GM18868 (cell line): ENCODE measurements at regions not wholly inside any gene's neighbourhood (a gene's known extent, or its start where the extent isn't known, plus 50 kb on each side); places are given as distances from the start of the nearest gene placed in this dataset.

Experiments used
- ATAC-seq: cut with Tn5 transposase; IDR thresholded peaks from one replicate; pipeline ENCODE4 v1.9.1; 2021; ENCODE audit warnings: mild to moderate bottlenecking, moderate library complexity; ENCODE audit not compliant: unreplicated experiment

DNA sequence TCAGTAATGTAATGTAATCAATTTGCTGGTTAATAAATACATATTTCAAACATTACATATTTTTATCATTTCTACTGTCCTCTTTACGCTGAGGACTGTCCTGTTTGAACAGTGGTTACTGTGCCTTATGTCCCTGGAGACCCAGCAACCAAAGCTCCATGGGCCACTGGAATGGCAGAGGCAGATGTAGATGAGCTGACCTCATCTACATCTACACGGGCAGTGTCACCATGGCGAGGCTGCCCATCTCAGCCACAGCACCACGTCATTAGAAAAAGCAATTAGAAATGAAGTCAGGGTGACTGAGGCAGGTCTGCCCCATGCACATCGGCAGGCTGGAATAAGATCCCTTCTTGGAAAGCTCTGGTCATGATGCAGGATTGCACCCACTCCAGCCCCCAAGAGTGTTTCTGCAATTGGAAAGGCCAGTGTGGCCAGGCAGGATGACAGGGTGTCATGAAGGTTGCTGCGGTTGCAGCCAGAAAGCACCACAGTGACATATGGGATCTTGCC is 237.5 kb downstream of the NDUFA10 start:
- no peak for ATAC-seq

DNA sequence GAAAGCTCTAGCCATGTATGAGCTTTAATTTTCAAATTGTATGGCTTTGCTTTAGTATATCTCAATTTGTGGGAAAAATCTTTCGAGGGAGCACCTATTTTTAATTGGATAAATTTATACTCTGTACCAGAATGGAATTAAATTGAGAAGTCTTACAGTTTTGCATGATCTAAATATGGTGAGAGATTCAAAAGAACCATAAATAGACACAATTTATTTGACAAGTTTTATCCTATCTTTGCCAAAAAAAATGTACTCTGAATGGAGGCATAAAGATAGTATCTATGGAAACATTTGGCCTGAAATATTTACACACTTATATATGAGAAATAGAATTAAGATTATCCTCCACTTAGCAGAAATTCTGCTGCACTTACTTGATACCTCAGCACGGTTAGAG is 238.4 kb downstream of the NDUFA10 start:
- ATAC-seq = no peak

DNA sequence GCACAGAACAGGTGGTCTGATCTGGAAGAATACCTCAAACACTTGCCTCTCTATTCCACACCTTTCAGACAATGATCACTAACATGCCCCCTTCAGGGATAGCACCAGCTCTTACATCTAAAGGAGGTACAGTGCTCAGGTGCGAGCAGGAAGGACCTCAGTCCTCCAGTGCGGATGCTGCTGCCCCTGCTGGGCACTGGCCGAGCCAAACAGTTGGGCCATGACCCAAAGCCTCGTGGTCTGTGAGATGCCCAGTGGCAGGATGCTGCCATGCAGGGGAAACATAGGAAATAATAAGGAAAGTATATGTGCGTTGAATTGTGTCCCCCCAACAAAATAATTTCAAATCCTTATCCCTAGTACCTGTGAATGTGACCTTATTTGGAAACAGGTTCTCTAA is 243.7 kb downstream of the NDUFA10 start:
- ATAC-seq = no peak

DNA sequence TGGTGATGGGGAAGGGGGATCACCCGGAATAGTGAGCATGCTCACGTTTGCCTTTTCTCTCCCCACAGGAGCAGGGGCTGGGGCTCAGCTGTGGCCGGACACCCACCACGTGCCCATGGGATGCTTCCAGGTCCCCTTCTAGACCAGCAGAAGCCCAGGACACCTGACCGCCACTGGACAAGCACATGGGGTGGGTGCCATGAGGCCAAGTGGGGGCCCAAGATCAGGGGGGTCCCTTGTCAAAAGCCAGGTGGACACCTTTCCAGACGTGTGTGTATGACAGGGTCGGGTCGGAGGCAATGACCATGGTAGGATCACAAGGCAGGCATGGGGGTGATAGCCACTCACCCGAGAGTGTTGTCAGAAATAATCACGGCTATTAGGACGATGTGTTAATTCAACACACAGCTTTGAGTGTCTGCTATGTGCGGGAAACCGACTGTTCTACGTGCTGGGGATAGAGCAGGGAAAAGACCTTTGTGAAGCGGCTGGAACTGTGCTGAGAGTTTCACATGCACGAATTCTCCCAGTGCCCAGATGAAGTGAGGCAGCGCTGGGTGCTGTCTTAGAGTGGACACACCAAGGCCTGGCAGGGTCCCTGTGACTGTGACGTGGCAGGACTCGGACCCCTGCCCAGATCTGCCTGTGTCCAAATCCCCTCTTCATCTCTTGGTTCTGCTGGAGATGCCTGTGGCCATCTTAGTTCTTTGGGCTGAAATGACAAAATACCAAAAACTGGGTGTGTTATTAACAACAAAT is 244.7 kb downstream of the NDUFA10 start:
- ATAC-seq = no peak

DNA sequence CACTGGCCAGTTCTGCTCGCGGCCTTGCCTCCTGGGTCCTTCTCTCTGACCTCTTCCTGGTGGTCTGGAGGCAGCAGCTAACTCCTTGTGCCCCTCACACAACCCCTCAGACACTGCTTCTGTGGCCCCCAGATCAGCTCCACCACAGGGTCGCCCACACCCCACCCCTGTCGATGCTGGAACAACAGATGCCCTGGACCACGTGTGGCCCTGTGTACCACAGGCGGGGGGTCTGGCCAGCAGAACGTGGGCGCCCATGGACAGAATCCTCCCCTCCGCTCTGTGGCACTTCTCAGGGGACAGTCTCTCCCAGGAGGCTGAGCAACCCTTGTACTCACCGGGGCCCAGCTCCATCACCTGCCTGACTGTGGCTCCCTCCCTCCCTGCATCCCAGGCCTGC is 245.6 kb downstream of the NDUFA10 start:
- no peak for ATAC-seq

DNA sequence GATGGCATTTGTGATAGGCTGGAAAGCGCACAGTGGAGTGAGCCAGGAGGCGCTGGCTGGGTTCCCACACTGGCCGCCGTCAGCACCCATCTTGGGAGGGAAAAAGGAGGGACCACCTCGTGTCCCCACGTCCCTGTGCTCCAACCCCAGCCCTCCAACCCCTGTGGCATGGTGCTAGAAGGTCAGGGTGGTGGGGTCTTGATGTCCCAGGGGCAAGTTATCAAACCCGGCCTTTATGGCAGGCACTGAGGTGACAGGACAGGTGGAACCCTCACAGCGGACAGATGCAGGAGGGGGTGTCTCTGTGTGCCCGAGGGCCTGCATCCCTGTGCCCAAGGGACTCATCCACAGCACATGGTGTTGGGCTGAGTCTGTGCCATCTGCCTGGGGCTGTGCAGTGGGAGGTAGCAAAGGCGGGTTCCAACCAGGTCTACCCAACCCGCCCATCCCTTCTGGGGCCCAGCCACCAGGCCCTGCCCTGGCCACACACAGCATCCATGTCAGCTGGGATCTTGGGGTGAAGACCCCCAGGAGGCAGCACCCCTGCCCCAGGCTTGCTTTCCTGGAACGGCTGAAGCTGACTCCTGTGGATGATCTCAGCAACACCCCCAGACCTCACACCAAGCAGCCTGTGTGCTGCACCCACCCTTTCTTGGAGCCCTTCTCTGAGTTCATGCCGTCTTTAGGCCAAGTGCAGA is 246.1 kb downstream of the NDUFA10 start:
- ATAC-seq = no peak

DNA sequence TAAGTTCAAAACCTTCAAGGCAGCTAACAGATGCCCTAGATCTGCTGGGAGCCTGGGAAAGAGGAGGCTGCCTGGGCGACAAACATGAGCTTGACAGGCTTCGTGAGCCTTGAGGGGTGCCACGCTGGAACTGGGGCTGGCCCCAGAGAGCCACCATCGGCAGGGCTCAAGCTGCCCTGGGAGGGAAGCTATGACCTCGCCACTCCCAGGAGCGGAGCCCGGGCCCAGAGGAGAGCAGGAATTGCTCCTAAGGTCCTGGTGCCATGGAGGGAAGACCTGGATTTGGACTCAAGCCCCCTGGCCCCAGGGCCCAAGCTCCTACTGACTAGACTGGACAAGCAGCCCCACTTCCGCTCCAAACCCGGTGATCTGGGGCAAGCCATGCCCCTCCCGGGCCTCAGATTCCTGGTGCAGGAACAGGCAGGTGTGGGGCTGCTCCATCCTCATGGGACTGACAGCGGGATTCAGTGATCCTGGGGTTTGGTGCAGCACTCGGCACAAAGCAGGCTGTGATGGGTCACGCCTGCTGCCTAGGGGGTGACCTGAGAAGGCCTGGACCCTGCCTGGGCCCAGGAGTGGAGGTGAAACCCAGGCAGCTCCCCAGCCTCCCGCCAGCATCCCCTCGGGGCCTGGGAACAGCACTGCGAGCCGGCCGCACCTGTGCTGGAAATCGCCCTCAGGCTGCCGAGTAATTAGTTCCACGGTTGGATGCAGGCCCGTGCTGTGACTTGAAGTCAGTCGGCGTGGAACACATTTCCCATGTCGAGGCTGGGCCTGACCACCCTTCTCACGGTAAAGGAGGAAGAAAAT is 246.9 kb downstream of the NDUFA10 start:
- no peak for ATAC-seq

DNA sequence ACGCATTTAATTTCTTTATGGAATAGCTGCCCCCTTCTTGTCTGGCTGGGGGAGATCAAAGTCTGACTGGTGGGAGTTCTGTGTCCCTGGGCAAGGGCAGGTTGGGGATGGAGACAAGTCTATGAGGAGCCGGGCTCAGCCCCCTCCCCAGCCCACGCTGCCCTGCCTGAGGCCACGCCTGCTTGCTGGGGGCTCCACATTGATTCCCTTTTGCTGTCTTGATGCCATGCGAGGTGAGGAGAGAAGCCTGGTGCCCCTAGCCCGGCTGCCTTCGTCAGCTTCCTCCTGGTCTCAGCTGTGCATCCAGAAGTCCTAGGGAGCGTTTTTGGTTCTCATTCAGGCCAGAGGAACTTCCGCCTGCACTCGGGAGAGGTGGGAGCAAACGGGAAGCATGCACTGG is 247.9 kb downstream of the NDUFA10 start:
- ATAC-seq = no peak

DNA sequence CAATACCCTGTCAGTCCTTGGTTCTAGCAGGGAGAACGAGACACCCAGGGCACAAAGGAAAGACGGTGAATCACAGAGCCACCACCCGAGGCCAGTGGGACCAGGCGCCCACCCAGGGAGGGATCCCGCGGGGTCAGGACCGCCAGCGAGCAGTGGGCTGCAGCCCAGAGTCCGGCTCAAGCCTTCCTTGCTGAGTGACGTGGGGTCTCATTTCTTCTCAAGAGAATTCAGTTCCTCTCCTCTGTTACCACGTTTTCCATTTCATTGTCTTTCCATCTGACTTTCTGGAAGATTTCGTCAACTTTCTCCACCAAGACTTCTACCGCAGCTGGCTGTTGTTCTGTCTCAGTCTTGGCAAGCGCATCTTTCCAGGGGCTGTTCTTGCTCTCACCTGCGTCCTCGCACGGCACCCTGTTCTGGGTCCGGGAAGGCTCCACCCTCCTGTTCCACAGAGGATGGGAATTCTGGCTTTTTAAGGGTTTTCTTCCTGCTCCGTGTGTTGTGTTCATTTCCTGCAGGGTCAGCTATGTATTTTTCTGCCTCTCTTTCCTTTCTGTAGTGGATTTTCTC is 248.6 kb downstream of the NDUFA10 start:
- ATAC-seq = no peak

DNA sequence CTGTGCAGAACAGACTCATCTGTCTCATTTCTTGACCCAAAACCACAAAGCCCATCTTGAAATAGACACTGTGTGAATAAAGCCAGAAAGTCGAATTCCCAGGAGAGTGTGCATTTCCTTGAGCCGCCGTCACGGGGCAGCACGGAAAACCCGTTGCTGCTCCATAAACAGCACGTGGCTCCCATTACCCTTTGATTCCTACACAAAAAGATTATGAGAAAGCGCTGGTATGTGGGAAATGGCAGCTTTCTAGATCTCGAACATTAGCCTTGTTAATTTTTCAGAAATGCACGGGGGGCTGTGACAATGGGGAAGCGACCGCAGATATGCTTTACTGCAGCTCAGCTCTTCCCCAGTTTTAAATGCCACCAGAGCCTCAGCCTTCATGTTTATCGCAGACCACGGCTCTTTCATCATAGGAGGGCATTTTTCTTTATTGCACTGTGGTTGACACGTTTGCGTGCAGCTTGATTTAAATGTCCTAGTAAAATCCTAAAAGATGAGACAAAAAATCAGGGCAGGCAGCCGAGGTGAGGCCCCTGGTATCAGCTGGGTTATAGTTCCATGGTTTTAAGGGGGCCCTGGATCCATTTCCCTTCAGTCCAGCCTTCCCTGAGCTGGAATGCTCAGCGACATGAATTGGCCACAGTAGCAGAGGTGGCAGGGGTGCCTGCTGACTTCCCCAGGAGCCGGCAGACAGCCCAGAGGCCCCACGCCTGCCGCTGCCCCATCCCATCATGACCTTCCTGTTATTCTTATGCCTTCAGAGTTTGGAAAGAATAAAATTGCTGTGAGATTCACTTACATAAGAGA is 249.3 kb downstream of the NDUFA10 start:
- ATAC-seq = no peak

DNA sequence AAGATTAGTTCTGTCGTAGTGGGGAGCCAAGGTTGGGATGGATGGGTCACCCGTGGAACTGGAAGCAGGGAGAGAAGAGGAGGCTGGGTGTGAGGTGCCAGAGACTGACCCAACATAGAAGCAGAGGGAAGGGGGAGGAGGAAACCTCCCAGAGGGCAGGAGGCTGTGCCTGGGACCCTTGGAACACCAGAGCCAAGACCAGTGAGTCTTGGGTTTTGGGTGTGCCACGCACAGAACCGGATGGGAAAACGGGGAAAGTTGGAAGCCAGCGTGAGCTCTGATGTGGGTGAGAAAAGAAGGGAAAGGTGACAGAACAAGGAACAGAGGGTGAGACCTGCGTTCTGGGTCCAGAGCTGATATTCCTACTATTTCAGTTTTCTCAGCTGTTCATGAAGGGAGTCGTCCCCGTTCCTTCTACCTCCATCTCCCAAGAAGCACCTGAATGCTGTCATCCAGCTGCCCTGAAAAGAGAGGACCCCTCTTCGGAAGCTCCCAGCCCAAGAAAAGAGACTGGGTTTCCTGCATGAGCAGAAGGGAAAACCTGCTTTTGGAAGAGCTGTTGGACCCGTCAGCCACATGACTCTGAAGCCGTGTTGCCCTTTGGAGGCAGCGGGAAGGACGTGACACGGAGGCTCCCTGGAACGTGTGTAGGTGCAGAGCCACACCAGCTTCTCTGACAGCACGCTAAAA is 250.1 kb downstream of the NDUFA10 start:
- no peak for ATAC-seq

DNA sequence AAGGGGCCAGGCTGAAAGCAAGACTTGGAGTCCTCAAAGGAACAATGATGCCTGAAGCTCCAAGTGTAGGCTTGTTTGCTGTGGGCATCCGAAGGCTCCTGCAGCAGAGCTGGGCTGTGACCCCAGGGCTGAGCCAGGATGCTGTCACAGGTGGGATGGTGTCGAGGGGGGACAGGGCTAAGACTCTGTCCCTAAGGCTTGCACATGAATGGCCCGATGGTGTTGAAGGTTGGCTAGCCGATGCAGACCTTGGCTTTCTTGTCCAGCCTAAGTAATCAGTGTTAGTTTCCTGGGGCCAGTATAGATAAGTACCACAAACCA is 251.0 kb downstream of the NDUFA10 start:
- ATAC-seq = no peak

DNA sequence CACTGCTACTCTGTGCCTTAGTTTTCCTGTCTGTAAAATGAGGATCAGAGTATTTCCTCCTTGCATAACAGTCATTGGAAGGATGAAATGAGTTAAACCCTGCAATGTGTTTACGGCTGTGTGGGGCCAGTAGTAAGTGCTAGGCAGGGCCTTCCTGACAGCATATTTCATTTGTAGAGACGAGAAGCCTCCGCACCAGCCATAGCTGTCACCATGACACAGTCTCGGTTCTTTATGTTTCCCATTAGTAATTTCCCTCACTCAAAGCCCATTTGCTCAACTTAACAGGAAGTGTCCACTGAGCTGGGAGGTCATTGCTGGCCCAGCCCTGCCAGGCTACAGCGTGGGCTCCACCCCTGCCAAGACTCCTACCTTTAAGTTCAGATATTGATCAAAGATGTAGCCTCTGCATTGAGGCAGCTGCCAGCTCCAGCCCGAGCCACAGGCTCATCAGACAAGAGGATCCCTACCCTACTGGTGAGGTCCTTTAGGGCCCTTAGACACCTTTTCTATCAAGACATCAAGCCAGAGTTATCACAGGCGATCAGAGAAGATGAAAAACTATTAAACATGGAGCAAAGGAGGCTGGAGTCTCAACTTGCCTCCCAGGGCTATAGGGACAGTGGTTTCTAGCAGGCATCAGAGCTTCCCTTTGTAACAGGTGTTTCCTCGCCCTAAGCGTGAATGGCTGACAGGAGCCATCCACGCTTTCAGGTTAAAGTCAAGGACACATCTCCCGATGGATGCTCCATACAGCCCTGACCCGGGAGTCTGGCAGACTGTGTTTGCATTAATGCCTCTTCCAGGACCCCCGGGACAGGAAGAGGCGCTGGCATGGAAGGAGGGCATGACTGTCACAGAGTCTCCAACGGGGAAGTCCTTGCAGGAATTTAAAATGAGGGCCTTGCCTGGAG is 251.7 kb downstream of the NDUFA10 start:
- ATAC-seq = no peak

DNA sequence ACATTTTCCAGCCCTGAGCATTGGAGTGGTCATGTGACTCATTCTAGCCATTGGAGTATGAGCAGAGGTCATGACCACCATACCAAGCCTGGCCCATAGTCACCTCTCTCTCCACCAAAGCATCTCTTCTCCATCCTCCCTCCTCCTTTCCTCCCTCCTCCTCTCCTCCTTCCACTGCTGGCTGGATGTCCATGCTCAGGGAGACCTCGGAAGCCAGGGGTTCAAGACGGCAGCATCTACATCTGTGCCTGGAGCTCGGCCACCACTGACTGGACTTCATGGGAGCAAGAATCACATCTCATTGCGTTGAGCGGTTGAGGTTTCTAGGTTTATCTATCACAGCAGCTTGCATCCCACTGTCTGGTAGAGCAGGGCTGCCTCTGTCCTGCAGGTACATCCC is 252.4 kb downstream of the NDUFA10 start:
- no peak for ATAC-seq

DNA sequence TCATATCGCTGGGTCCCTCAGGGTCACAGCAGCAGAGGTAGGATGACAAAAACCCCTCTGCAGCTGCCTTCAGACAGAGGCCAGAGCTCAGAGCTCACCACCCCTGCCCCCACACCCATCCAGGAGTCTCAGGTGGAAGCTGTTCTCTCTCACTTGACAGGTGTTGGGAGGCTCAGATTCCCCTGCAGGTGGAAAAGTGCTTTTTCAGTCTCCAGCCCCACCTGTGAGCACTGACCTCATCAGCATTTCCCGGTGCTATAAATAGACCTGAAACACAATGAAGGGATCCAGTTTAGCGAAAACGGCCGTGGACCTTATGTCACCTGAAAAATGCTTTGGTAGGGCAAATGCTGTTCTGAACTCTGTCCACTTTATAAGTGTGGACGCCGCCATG is 254.9 kb downstream of the NDUFA10 start:
- ATAC-seq = no peak

DNA sequence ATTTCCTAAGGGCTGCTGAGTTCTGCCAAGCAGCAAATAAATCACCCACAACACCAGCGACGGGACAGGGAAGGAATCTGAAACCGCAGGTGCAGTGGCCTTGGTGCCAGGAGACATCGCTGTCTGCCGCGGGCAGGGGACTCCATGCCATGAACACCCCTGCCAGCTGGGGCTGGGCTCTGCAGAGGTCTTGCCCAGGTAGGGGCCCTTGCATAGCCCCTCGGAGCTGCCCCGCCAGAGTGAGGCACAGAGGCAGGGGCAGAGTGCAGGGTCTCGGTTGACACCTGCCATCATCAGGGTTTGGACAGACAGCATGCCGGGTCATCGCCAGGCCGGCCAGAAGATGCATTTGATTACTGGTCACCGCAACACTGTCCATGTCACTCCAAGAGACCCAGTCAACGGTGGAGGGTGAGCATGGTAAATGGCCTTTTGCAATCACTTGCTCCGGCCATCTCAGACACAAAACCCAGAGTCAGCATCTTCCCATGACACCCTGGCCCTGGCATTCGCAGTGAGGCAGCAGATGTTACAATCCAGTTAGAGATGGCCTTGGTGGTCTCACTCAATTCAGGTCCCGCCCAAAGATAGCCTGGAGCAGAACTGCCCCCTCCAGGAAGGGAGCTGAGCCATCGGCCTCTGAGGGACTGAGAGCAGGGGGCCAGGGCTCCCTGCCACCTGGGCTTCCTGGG is 255.4 kb downstream of the NDUFA10 start:
- no peak for ATAC-seq

DNA sequence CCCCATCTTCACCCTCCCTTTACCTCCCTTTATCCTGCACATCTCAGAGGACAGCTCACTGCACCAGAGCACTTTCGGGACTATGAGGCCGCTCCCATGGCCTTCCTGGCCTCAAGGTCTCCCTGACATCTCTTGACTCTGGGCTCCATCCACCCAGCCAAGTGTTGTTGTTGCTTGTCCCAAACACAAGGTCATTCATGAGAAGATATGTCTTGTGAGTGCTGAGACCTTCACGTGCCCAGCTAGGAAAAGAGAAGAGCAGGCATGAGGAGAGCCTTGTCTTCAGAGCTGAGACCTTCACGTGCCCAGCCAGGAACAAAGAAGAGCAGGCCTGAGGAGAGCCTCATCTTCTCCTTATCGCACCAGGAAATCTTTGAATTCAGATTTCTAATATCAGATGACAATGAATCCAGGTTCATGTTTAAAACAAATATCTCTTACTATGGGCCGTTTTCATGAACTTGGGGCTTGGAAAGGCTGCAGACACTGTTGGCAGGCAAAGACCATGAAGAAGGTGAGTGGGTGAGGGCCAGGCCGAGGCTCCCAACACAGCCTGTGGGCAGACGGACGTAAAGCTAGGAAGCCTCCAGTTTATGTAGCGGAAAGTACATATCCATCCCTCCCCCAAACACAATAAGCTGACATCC is 256.1 kb downstream of the NDUFA10 start:
- no peak for ATAC-seq
